H9 (cell line): ENCODE measurements at regions not wholly inside any gene's neighbourhood (a gene's known extent, or its start where the extent isn't known, plus 50 kb on each side); places are given as distances from the start of the nearest gene placed in this dataset.
A peak's percentile ranks its signal among the peaks of the same experiment; 100 is the strongest.

Experiments
- DNase-seq: peaks from one replicate; pipeline ENCODE4 v3.0.0-alpha.2; 2017
- H2AFZ ChIP-seq: one replicate; pipeline ENCODE4 v1.6.1; 2013; ENCODE audit warnings: mild to moderate bottlenecking, low read length, control low read depth, moderate library complexity
- H2AK5ac ChIP-seq: 2 replicates; pipeline ENCODE4 v1.6.1; 2013; ENCODE audit warnings: low read length, control low read depth, mixed read lengths; ENCODE audit not compliant: insufficient read length
- H2BK120ac ChIP-seq: one replicate; pipeline ENCODE4 v1.6.1; 2013; ENCODE audit warnings: low read depth, mild to moderate bottlenecking, low read length, control low read depth, inconsistent platforms; ENCODE audit not compliant: poor library complexity, severe bottlenecking
- H2BK12ac ChIP-seq: 2 replicates; pipeline ENCODE4 v1.6.1; 2013; ENCODE audit warnings: low read length, control low read depth, mixed read lengths, low read depth; ENCODE audit not compliant: insufficient read length
- H2BK15ac ChIP-seq: 2 replicates; pipeline ENCODE4 v1.6.1; 2013; ENCODE audit warnings: low read depth, low read length, control low read depth
- H2BK20ac ChIP-seq: one replicate; pipeline ENCODE4 v1.6.1; 2013; ENCODE audit warnings: low read depth, mild to moderate bottlenecking, low read length, control low read depth, inconsistent platforms; ENCODE audit not compliant: poor library complexity, severe bottlenecking
- H2BK5ac ChIP-seq: 2 replicates; pipeline ENCODE4 v1.6.1; 2013; ENCODE audit warnings: low read length, control low read depth, mixed read lengths; ENCODE audit not compliant: insufficient read length
- H3K14ac ChIP-seq: 2 replicates; pipeline ENCODE4 v1.6.1; 2013; ENCODE audit warnings: low read length, control low read depth; ENCODE audit not compliant: insufficient read depth
- H3K18ac ChIP-seq: 2 replicates; pipeline ENCODE4 v1.6.1; 2013; ENCODE audit warnings: low read depth, mild to moderate bottlenecking, mixed read lengths, low read length, control low read depth; ENCODE audit not compliant: insufficient read length
- H3K23ac ChIP-seq: 2 replicates; pipeline ENCODE4 v1.6.1; 2013; ENCODE audit warnings: low read length, control low read depth, mixed read lengths, low read depth; ENCODE audit not compliant: insufficient read length
- H3K23me2 ChIP-seq: 2 replicates; pipeline ENCODE4 v1.6.1; 2013; ENCODE audit warnings: low read depth, mild to moderate bottlenecking, mixed read lengths, low read length, control low read depth; ENCODE audit not compliant: insufficient read length, poor library complexity, severe bottlenecking
- H3K27ac ChIP-seq: 2 replicates; pipeline ENCODE4 v1.5.1; 2013; ENCODE audit warnings: low read length, control low read depth, mixed read lengths, low read depth; ENCODE audit not compliant: insufficient read length
- H3K27me3 ChIP-seq: 2 replicates; pipeline ENCODE4 v1.6.1; 2013; ENCODE audit warnings: low read length, control low read depth, inconsistent platforms; ENCODE audit not compliant: insufficient read depth
- H3K4ac ChIP-seq: 2 replicates; pipeline ENCODE4 v1.6.1; 2013; ENCODE audit warnings: low read depth, mild to moderate bottlenecking, control low read depth, inconsistent platforms, low read length, moderate library complexity
- H3K4me1 ChIP-seq: 2 replicates; pipeline ENCODE4 v1.6.1; 2013; ENCODE audit warnings: low read length, control low read depth, inconsistent platforms; ENCODE audit not compliant: insufficient read depth
- H3K4me2 ChIP-seq: 2 replicates; pipeline ENCODE4 v1.6.1; 2013; ENCODE audit warnings: low read length, control low read depth, mixed read lengths; ENCODE audit not compliant: insufficient read length, insufficient read depth
- H3K56ac ChIP-seq: 2 replicates; pipeline ENCODE4 v1.6.1; 2013; ENCODE audit warnings: low read depth, mild to moderate bottlenecking, mixed read lengths, low read length, control low read depth; ENCODE audit not compliant: insufficient read length
- H3K79me1 ChIP-seq: 2 replicates; pipeline ENCODE4 v1.6.1; 2013; ENCODE audit warnings: low read depth, mild to moderate bottlenecking, moderate library complexity, low read length, control low read depth, inconsistent platforms; ENCODE audit not compliant: insufficient read depth, poor library complexity, severe bottlenecking
- H3K79me2 ChIP-seq: 2 replicates; pipeline ENCODE4 v1.6.1; 2013; ENCODE audit warnings: low read length, control low read depth, inconsistent platforms; ENCODE audit not compliant: insufficient read depth
- H3K9ac ChIP-seq: 2 replicates; pipeline ENCODE4 v1.6.1; 2013; ENCODE audit warnings: low read length, control low read depth, mixed read lengths; ENCODE audit not compliant: insufficient read length; ENCODE audit errors: extremely low read depth
- H3K9me3 ChIP-seq: one replicate; pipeline ENCODE4 v1.6.1; 2013; ENCODE audit warnings: low read depth, low read length, inconsistent platforms; ENCODE audit not compliant: control insufficient read depth
- H3T11ph ChIP-seq: one replicate; pipeline ENCODE4 v1.6.1; 2013; ENCODE audit warnings: mild to moderate bottlenecking, low read length, control low read depth, inconsistent platforms
- H4K20me1 ChIP-seq: one replicate; pipeline ENCODE4 v1.6.1; 2013; ENCODE audit not compliant: control insufficient read depth, insufficient read length, insufficient read depth
- H4K5ac ChIP-seq: 2 replicates; pipeline ENCODE4 v1.6.1; 2013; ENCODE audit warnings: low read depth, mild to moderate bottlenecking, mixed read lengths, low read length, control low read depth; ENCODE audit not compliant: insufficient read length
- H4K8ac ChIP-seq: replicated peaks from 2 replicates; pipeline ENCODE4 v1.6.1; 2013; ENCODE audit warnings: low read length, control low read depth, mixed read lengths, low read depth; ENCODE audit not compliant: insufficient read length
- H4K91ac ChIP-seq: 2 replicates; pipeline ENCODE4 v1.6.1; 2013; ENCODE audit warnings: low read depth, mild to moderate bottlenecking, moderate library complexity, mixed read lengths, low read length, control low read depth; ENCODE audit not compliant: insufficient read length
- H3K27ac Mint-ChIP-seq, 3 experiments: 2 replicates in 2 of 3; 3 replicates in 1 of 3; pipeline ENCODE4 v1.8.0; 2020 to 2021; ENCODE audit warnings: mixed read lengths in 3 of 3, mild to moderate bottlenecking in 1 of 3, moderate library complexity in 1 of 3
- H3K27me3 Mint-ChIP-seq: 2 replicates; pipeline ENCODE4 v1.8.0; 2021; ENCODE audit warnings: low read depth, mild to moderate bottlenecking, moderate library complexity, mixed read lengths
- H3K36me3 Mint-ChIP-seq, 3 experiments: 2 replicates in 2 of 3; 3 replicates in 1 of 3; pipeline ENCODE4 v1.8.0; 2020 to 2021; ENCODE audit warnings: low read depth in 3 of 3, mixed read lengths in 3 of 3; ENCODE audit not compliant: insufficient read depth in 1 of 3
- H3K4me1 Mint-ChIP-seq, 2 experiments: 2 replicates each; pipeline ENCODE4 v1.8.0; 2020; ENCODE audit warnings: mixed read lengths in 2 of 2
- H3K4me3 Mint-ChIP-seq, 2 experiments: 2 replicates in 1 of 2; 3 replicates in 1 of 2; pipeline ENCODE4 v1.8.0; 2020 to 2021; ENCODE audit warnings: mild to moderate bottlenecking in 2 of 2, mixed read lengths in 2 of 2, moderate library complexity in 1 of 2
- H3K9me3 Mint-ChIP-seq, 2 experiments: 2 replicates in 1 of 2; 3 replicates in 1 of 2; pipeline ENCODE4 v1.8.0; 2020; ENCODE audit warnings: mild to moderate bottlenecking in 2 of 2, mixed read lengths in 2 of 2, moderate library complexity in 1 of 2
- WGBS: extraction: QIAGEN DNeasy Blood & Tissue Kit; methylation state at CpG from one replicate; pipeline ENCODE4 v1.1.7; 2013; ENCODE audit warnings: missing lambda C conversion rate, low lambda C conversion rate, mixed read lengths; ENCODE audit not compliant: insufficient read length; ENCODE audit errors: extremely low coverage; 5-methylcytosine and 5-hydroxymethylcytosine counted together
- TF ChIP-seq, protein P1 (sequence below): fragments of 200-600 bp; sonication (generic); conservative IDR thresholded peaks from 3 replicates; pipeline ENCODE4 v1.8.0; 2021; ENCODE audit warnings: antibody characterized with exemption, mild to moderate bottlenecking

DNA sequence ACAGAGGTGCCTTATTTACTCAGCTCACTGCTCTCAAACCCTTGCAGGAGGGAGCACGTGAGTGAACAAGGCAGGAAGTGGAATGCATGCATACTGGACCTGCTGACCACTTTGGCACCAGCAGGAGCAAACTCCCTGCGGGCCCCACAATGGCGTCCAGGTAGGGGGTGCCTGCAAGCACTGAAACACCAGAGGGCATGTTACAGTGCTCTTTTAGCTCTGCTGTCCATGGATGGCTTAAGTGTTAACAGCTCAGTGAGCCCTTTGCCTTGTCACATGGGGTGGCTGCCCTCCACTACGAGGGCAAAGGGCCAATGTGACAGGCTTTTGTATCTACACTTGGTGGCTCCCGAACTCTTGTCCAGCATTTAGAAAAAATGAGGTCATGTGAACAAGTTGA lies 199.5 kb upstream of the UGT8 start:
- Mint-ChIP-seq H3K27ac (peak overlapping the region in 2 of 3 experiments; percentile 6 to 84; a peak in 2 of 7 replicates), H3K27me3 (peaks cover 2% of the 10 kb centered on the region; the same call in 1 of the 2 replicates), H3K9me3 (peaks cover under 1 to 2% of the 10 kb centered on the region in 2 experiments; a peak in 3 of 5 replicates), H3K4me1 (peaks cover 21 to 23% of the 10 kb centered on the region in 2 experiments), H3K36me3 (peaks cover 0 to 4% (median 0%) of the 10 kb centered on the region in 3 experiments; a peak in 4 of 7 replicates), H3K4me3 (no peak overlapping the region)
- H3K79me2 ChIP-seq, result no peaks in the 10 kb centered on the region
- DNase-seq, result peak; percentile 67
- no peaks in the 10 kb centered on the region for H3K9me3 ChIP-seq
- no peak overlapping the region for H3T11ph ChIP-seq
- H2BK15ac ChIP-seq, result no peak overlapping the region
- no peak overlapping the region for H3K56ac ChIP-seq
- peaks cover 3% of the 10 kb centered on the region; the same call in 1 of the 2 replicates for H3K4me1 ChIP-seq
- no peak overlapping the region for H2BK120ac ChIP-seq
- no peak overlapping the region for H4K91ac ChIP-seq
- no peaks in the 10 kb centered on the region for H3K27me3 ChIP-seq
- H3K23ac ChIP-seq, result no peak overlapping the region
- H3K79me1 ChIP-seq, result no peaks in the 10 kb centered on the region
- H2AFZ ChIP-seq, result no peak overlapping the region
- H4K20me1 ChIP-seq, result no peaks in the 10 kb centered on the region
- no CpG with 5 or more reads among the region's 5 CpGs for WGBS
- TF ChIP-seq, protein P1, sequence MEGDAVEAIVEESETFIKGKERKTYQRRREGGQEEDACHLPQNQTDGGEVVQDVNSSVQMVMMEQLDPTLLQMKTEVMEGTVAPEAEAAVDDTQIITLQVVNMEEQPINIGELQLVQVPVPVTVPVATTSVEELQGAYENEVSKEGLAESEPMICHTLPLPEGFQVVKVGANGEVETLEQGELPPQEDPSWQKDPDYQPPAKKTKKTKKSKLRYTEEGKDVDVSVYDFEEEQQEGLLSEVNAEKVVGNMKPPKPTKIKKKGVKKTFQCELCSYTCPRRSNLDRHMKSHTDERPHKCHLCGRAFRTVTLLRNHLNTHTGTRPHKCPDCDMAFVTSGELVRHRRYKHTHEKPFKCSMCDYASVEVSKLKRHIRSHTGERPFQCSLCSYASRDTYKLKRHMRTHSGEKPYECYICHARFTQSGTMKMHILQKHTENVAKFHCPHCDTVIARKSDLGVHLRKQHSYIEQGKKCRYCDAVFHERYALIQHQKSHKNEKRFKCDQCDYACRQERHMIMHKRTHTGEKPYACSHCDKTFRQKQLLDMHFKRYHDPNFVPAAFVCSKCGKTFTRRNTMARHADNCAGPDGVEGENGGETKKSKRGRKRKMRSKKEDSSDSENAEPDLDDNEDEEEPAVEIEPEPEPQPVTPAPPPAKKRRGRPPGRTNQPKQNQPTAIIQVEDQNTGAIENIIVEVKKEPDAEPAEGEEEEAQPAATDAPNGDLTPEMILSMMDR, result peak; percentile 35; the same call in 2 of the 3 replicates
- H4K8ac ChIP-seq, result no peak overlapping the region
- no peak overlapping the region for H3K4me2 ChIP-seq
- H2BK20ac ChIP-seq, result no peak overlapping the region
- H2BK12ac ChIP-seq, result no peak overlapping the region
- H2AK5ac ChIP-seq, result no peak overlapping the region
- H3K9ac ChIP-seq, result no peak overlapping the region
- no peak overlapping the region for H3K18ac ChIP-seq
- no peak overlapping the region for H3K14ac ChIP-seq
- no peaks in the 10 kb centered on the region for H3K23me2 ChIP-seq
- no peak overlapping the region for H3K4ac ChIP-seq
- no peak overlapping the region for H2BK5ac ChIP-seq
- H3K27ac ChIP-seq, result no peak overlapping the region
- H4K5ac ChIP-seq, result no peak overlapping the region
